Right atrium auricular region (tissue), 2 donors: ENCODE measurements at regions not wholly inside any gene's neighbourhood (a gene's known extent, or its start where the extent isn't known, plus 50 kb on each side); places are given as distances from the start of the nearest gene placed in this dataset.
"Not testable (repeated sequence)": the region's sequence is repeated elsewhere in the genome, so short reads cannot be mapped to it uniquely, and the experiment has no call there.

Experiments used
- DNase-seq: peaks from one replicate; pipeline ENCODE4 v3.0.0-alpha.2; 2019; ENCODE audit warnings: low spot score
- H3K27ac ChIP-seq, 2 donors: fragments of 200-600 bp; sonication (generic); 1 replicate in 1 of 2; 2 replicates in 1 of 2; pipeline ENCODE4 v1.5.1; 2016 to 2019
- H3K27me3 ChIP-seq, 2 donors: fragments of 200-600 bp; sonication (generic); one replicate each; pipeline versions ENCODE4 v1.5.1 to v1.6.0; 2017 to 2019
- H3K36me3 ChIP-seq: fragments of 200-600 bp; sonication (generic); one replicate; pipeline ENCODE4 v1.5.1; 2016
- H3K4me1 ChIP-seq, 2 donors: fragments of 200-600 bp; sonication (generic); one replicate each; pipeline versions ENCODE4 v1.5.1 to v1.6.0; 2017 to 2019
- H3K4me3 ChIP-seq, 2 donors: fragments of 200-600 bp; sonication (generic); 1 replicate in 1 of 2; 2 replicates in 1 of 2; pipeline ENCODE4 v1.5.1; 2017 to 2019; ENCODE audit warnings: mild to moderate bottlenecking in 1 of 2, moderate library complexity in 1 of 2
- H3K9me3 ChIP-seq, 2 donors: fragments of 200-600 bp; sonication (generic); one replicate each; pipeline ENCODE4 v1.5.1; 2019
- CTCF ChIP-seq, 2 donors: fragments of 200-600 bp; sonication (generic); IDR thresholded peaks; one replicate each; pipeline ENCODE4 v1.5.1; 2019; ENCODE audit warnings: antibody characterized with exemption in 2 of 2

GRCh38 chr4:19164334-19164733, 1087.4 kb upstream of the SLIT2 start:
- DNase-seq, result no peak
- TF ChIP-seq CTCF (IDR thresholded peaks at IDR 0.05), result no peak
- H3K4me3 ChIP-seq, result no peak overlapping the region
- no peaks in the 10 kb centered on the region for H3K27me3 ChIP-seq
- H3K4me1 ChIP-seq, result no peaks in the 10 kb centered on the region
- no peaks in the 10 kb centered on the region for H3K36me3 ChIP-seq
- no peak overlapping the region for H3K27ac ChIP-seq
- no peaks in the 10 kb centered on the region for H3K9me3 ChIP-seq

- TF ChIP-seq CTCF (IDR thresholded peaks at IDR 0.05), result no peak
- no peaks in the 10 kb centered on the region for H3K36me3 ChIP-seq
- H3K27me3 ChIP-seq, result no peaks in the 10 kb centered on the region
- H3K4me3 ChIP-seq, result no peak overlapping the region
- H3K4me1 ChIP-seq, result no peaks in the 10 kb centered on the region
- peaks cover 0 to 18% of the 10 kb centered on the region in 2 donors for H3K9me3 ChIP-seq
- no peak overlapping the region for H3K27ac ChIP-seq
- DNase-seq, result no peak
Observed at GRCh38 chr4:19159874-19160273, 1091.8 kb upstream of the SLIT2 start.

- no peak overlapping the region for H3K27ac ChIP-seq
- H3K27me3 ChIP-seq, result no peaks in the 10 kb centered on the region
- no peaks in the 10 kb centered on the region for H3K4me1 ChIP-seq
- H3K36me3 ChIP-seq, result no peaks in the 10 kb centered on the region
- DNase-seq, result no peak
- TF ChIP-seq CTCF (IDR thresholded peaks at IDR 0.05), result no peak
- no peak overlapping the region for H3K4me3 ChIP-seq
- H3K9me3 ChIP-seq, result peaks cover 0 to 24% of the 10 kb centered on the region in 2 donors
Observed at GRCh38 chr4:19158107-19158809, 1093.4 kb upstream of the SLIT2 start.

- H3K27ac ChIP-seq, result no peak overlapping the region
- no peak overlapping the region for H3K4me3 ChIP-seq
- TF ChIP-seq CTCF (IDR thresholded peaks at IDR 0.05), result no peak
- no peaks in the 10 kb centered on the region for H3K36me3 ChIP-seq
- H3K4me1 ChIP-seq, result no peaks in the 10 kb centered on the region
- no peak for DNase-seq
- H3K9me3 ChIP-seq, result peaks cover 0 to 24% of the 10 kb centered on the region in 2 donors
- no peaks in the 10 kb centered on the region for H3K27me3 ChIP-seq
Observed at GRCh38 chr4:19156786-19157185, 1094.9 kb upstream of the SLIT2 start.

- no peak overlapping the region for H3K4me3 ChIP-seq
- H3K27me3 ChIP-seq, result no peaks in the 10 kb centered on the region
- H3K9me3 ChIP-seq, result peaks cover 0 to 24% of the 10 kb centered on the region in 2 donors
- DNase-seq, result no peak
- no peaks in the 10 kb centered on the region for H3K36me3 ChIP-seq
- no peak overlapping the region for H3K27ac ChIP-seq
- no peak for TF ChIP-seq CTCF (IDR thresholded peaks at IDR 0.05)
- H3K4me1 ChIP-seq, result no peaks in the 10 kb centered on the region
Observed at GRCh38 chr4:19155568-19155967, 1096.1 kb upstream of the SLIT2 start.

- H3K9me3 ChIP-seq, result peaks cover 0 to 24% of the 10 kb centered on the region in 2 donors
- not testable (repeated sequence) for H3K27ac ChIP-seq, H3K4me1 ChIP-seq, H3K27me3 ChIP-seq, DNase-seq, H3K4me3 ChIP-seq, H3K36me3 ChIP-seq
Observed at GRCh38 chr4:19154267-19154666, 1097.4 kb upstream of the SLIT2 start.
